GM21423 (cell line): ENCODE measurements at regions not wholly inside any gene's neighbourhood (a gene's known extent, or its start where the extent isn't known, plus 50 kb on each side); places are given as distances from the start of the nearest gene placed in this dataset.
A peak's percentile ranks its signal among the peaks of the same experiment; 100 is the strongest.
"Not testable (repeated sequence)": the region's sequence is repeated elsewhere in the genome, so short reads cannot be mapped to it uniquely, and the experiment has no call there.

ENCODE experiments used
- ATAC-seq: cut with Tn5 transposase; IDR thresholded peaks from one replicate; pipeline ENCODE4 v1.9.1; 2021; ENCODE audit warnings: mild to moderate bottlenecking, moderate library complexity; ENCODE audit not compliant: unreplicated experiment

DNA sequence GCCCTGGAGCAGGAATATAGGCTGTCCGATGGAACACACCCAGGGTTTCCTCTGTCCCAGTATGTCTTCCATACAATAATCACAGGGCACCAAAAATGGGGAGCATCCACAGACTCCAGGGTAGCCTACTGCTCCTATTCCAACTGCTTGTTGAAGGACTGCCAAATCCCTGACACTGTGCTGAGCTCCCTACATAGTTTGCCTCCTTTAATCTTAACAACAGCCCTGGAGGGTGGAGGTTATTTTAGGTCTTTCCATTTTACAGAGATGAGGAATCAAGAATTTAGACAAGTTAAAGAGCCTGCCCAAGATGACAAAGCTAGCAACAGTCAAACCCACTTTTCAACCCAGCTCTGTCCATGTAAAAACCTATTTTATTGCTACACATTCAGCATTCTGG is 790.4 kb downstream of the DIAPH3 start:
- no peak for ATAC-seq

DNA sequence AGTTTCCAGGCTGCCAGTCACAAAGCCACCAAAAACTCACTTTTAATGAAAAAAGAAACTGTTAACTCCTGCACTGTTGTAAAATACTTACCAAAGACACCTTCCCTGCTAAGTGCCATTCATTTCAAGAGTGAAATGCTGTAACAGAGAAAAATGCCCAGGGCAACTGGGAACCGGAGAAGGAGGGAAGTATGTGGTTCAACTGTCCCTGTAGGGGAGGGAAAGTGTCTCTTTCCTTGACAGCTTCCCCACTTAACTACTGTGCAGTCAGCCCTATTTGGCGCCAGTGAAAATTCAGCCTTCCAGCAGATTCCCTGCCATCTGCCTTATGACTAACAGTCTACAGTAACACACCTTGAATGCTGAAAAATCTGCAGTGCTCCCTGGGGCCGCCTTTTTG is 789.0 kb downstream of the DIAPH3 start:
- no peak for ATAC-seq

DNA sequence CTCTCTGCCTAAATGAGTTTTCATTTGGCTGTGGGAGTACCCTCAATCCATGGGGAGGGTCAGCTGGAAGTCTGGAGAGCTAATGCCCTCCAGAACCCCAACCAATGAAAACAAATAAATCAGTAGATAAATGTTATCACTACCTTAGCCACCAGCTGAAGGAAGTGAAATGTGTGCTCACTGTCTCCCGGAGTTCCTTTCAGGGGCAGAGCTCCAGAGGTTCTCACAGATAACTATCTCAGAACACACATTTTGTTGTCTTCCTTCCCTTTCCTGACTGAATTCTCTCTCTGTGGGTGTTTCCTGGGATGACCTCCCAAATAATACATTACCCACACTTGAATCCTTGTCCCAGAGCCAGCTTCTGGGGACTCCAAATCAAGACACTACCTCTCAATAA is 779.6 kb downstream of the DIAPH3 start:
- ATAC-seq, result no peak

DNA sequence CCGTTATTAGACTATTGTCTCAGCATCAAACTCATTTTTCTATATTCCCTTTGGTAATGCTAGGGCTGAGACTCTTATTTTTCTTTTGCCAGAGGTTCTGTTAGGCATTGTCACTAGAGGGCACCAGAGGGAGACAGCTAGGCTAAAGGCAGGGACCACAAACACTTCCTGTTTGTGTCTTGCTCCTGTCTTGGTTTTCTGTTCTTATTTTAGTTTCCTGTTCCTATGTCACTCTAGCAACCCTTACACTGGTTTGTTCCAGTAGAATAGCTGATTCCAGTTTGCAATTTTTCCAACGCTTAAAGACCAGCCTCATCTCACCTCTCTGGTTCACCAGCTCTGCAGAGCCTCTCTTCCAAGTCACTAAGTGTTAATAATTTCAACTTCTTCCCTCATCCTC is 772.0 kb downstream of the DIAPH3 start:
- peak; percentile 99 for ATAC-seq

DNA sequence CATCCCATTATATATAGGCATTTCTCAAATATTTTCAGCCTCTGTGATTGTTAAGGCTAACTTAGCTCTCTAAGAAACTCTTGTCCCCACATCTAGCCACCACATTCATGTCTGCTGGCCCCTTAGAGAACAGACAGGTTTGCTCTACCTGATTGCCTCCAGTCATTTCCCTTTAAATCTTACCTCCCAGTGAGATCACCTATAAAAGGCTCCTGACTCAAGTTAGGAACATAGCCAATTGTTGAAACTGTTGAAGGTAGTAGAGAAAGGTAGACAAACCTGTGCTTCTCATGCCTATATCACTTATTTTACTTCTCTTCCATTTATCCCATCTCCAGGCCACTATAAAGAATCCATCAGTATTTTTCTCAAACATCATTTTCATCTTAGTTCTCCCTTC is 771.4 kb downstream of the DIAPH3 start:
- no peak for ATAC-seq

DNA sequence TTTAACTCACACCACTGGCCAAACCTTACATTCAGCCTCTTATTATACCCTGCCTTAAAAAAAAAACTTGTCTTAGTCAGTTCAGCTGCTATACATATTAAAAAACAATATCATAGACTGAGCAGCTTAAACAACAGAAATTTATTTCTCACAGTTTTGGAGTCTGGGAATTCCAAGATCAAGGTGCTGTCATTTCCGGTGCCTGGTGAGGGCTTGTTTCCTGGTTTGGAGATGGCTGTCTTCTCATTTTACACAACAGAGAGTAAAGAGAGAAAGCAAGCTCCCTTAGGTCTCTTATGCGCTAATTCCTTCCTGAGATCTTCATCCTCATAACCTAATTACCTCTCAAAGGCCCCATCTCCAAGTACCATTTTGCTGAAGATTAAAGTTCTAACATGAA is 769.2 kb downstream of the DIAPH3 start:
- ATAC-seq, result no peak

DNA sequence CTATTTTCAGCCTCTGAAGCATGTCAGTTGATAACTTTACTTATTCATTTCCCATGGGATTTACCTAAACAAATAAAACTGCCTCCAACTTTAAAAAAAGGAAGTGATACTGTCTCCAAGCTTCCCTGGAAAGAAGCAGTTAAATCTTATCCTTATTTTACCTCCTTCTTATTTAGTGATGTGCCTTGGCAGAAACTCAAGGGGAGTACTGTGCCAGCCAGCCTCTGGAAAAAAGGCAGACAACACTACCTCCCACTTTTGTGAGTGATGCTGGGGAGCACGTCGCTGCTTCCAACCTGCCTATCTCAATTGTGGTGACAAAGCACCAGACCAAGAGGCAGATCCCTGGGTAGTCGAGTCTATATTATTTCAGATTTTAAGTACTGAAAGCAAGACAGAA is 765.6 kb downstream of the DIAPH3 start:
- no peak for ATAC-seq

DNA sequence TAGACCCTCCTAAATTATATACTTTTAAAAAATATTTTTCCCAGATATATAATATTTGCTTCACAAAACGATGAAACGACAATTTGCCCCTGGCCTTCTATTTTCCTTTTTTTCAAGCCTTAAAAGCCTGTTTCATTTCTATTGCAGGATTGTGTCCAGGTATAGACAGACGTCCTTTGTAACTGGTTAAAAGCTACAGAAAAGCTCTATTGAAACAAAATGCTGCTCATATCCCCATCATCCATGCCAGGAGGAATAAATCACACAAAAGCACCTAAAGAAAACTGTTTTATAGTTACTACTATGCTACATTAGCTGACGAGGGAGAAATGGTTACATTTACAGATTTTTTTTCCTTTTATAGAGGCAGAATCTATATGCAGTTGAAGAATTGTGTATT is 765.1 kb downstream of the DIAPH3 start:
- ATAC-seq, result no peak

DNA sequence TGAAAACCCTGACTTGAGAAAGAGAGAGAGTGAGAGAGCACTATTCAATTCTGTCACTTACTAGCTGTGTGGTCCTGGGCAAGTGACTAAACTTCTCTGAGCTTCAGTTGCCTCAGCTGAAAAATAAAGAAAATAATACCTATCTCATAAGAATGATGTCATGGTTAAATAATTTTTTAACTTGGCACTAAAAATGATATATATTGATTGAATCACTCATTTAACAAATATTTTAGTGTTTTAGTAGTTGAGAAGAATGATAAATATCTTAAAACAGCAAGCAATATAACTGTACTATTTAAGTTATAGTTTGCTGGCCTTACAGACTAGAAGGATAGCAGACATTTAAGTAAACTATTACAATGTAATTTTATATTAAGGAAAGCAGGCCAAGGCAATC is 764.2 kb downstream of the DIAPH3 start:
- no peak for ATAC-seq

DNA sequence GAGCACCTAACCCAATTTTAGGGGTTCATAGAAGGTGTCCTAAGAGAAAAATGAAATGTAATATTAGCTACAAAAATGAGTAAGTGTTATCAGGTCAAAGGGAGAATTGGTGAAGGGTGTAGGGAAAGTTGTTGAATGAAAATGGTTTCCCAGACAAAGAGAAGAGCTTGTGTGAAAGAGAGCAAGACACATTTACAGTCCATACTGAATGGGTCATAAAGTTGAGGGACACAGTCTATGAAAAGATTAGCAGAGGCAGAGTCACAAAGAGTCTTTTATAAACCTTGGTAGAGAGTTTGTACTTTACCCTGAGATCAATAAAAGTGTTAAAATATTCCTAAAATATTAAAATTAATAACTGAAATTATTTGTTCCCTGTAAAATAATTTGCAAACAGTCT is 759.4 kb downstream of the DIAPH3 start:
- ATAC-seq, result no peak

DNA sequence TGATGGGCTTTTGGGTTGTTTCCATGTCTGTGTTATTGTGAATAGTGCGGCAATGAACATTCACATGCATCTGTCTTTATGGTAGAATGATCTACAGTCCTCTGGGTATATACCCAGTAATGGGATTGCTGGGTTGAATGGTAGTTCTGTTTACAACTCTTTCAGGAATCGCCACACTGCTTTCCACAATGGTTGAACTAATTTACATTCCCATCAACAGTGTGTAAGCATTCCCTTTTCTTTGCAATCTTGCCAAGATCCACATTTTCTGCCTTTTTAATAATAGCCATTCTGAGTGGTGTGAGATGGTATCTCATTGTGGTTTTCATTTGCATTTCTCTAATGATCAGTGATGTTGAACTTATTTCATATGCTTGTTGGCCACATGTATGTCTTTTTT is 756.5 kb downstream of the DIAPH3 start:
- ATAC-seq, result not testable (repeated sequence)

DNA sequence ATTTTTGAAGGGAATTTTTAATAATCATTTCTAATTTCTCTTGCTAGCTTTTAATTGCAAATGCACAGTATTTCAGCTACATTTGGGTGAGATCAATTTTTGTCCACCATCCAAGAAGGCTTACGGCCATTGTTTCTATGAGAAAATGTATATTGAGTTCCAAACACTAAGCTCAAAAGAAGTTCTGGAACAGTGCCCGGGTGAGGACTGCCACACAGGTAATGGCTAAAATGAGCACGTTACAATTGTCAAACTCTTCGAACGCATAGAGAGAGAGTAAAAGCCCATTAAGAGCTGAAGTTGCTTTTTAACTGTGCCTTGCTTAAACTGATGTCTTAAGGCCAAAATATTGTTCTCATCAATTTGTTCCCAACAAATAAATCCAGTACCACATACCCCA is 755.0 kb downstream of the DIAPH3 start:
- no peak for ATAC-seq

DNA sequence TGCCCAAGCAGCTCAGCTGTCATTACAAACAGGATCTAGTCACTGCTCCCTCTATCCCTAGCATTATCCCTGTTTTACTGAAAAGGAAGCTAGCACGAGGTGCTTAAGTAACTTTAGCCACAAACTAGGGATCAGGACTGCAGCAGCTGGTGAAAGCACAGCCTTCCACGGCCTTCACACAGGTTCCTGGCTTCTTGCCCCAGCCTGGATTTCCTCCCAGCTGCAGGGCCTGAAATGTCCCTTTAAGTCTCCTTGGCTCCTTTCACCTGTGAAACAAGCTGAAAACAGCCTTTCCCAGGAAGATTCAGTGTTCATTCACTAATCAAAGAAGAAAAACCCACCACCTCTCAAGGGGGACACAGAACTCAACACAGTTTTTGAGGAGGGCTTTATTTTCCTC is 754.5 kb downstream of the DIAPH3 start:
- no peak for ATAC-seq

DNA sequence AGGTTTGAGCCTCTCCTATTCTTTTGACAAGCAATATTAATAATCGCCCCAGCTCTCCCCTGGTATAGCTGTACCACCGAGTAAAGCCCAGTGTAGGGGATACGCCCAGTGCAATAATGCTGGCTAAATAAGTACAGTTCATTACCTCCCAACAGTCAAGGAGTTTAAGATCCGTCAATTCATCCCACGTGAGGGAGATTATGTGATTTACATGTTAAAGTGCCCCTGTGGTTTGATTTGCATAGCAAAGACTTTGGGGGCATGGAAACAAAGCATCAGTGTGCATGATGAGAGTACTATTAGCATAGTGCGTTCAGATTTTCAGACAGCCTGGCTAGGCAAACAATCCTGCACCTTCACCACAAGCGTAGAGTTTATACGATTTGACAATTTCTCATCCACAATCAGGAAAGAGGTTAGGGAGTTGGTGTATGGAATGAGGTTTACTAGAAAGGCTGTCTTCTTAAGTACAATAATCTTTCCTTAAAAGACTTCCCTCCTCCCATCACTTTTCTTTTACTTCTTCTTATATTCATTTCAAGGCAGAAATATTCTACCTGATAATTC is 754.0 kb downstream of the DIAPH3 start:
- no peak for ATAC-seq

DNA sequence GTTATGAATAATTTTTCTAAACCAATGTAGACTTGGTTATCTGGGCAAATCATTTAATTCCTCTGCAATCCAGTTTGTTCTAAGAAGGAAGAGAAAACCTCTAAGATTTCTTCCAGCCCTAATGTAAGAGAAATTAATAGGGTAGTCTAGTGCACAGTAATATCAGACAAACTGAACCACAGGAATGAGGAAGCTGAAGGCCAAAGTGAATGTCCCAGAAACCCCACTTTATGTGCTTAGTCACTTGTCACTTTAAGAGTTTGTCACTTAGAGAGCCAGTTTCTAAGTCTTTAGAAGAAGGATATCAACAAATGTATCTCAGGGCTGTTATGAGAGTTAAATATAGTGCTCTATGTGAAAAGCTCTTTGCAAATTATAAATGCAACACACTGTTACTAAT is 750.6 kb downstream of the DIAPH3 start:
- no peak for ATAC-seq

DNA sequence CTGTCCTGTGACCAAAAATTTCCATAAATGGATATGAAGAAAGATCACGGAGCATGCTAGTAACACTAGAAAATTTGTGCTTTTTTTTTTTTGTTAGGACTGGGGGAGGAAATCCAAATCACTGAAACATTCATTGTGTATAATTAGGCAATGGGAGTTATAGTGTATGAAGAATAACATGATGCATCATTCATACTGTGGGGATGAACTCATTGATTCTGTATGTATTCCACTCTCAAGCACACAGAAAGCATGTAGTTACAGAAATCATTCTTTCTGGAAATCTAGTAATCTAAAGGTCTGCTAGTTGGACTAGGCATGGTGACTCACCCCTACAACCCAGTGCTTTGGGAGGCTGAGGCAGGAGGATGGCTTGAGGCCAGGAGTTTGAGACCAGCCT is 749.7 kb downstream of the DIAPH3 start:
- ATAC-seq, result no peak

DNA sequence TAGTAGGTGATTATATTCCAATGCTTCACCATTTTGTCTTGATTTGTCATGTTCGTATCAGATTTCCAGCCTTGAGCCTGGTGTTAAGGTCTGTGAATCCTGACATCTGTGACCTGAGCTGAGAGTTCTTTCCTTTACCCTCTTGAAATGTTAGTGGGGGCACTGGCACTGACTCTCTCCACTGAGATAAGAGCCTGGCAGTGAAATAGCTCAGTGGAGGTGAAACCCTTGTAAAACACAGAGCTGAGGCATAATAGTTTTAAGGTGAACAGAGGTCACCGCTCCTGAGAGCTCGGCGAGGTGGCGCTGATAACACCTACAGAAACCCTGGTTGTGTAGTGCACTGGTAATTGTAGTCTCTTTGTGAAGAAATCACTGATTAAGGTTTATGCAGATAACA is 748.2 kb downstream of the DIAPH3 start:
- no peak for ATAC-seq

DNA sequence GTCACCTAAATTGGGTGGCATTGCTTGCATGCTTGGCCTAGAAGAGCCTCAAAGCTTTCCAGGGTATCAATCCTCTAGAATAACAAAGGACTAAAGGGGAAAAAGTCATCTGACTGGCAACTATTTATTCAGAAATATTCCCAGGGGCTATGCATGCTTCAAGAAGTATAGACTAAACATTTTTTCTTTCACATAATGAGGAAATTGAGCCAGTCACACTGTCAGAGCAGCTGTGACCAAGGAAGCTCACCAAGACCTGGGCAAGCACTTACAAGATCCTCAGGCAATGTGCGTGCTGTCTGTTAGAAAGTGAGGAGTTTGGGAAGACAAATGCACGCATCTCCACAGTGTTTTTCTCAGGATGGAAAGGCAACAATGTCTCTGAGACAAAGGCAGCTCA is 747.2 kb downstream of the DIAPH3 start:
- ATAC-seq, result no peak

DNA sequence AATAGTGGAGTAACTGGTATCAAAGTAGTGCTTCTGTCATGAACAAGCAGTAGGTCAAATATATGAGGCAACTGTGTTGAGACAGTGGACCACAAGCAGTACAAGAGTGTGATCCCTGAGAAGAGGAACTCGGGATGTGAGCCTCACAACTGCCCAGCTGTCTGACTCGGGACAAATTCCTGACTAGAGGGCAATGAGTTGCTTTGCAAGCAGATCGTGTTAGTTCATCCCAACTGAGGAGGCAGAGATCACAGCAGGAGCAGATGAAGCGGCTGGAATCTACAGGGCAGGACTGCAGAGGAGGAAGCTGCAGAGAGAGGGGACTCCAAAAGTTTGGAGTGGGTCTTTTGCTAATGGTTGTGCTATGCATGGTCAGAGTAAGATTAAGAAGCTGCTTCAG is 741.1 kb downstream of the DIAPH3 start:
- ATAC-seq, result no peak

DNA sequence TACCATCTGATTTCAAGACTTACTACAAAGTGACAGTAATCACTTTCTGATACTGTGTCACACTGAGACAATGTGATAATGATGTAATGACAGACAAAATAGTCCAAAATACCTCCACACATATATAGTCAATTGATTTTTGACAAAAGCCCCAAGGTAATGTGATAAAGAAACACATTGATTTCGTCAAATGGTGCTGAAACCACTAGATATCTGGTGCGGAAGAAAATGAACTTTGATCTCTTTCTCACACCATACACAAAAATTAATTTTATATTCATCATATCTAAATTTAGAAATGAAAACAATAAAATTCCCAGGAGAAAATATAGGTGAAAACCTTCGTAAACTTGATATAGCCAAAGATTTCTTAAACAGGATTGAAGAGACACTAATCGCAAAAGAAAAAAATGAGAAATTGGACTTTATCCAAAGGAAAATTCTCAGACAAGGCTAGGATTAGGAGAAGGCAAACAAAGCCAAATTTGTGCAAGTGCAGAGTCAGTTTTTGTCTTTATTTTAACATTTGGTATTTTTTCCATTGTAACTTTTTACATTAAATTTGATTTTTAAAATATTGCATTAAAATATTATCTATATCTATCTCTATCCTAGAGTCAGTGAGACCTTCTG is 739.9 kb downstream of the DIAPH3 start:
- no peak for ATAC-seq

DNA sequence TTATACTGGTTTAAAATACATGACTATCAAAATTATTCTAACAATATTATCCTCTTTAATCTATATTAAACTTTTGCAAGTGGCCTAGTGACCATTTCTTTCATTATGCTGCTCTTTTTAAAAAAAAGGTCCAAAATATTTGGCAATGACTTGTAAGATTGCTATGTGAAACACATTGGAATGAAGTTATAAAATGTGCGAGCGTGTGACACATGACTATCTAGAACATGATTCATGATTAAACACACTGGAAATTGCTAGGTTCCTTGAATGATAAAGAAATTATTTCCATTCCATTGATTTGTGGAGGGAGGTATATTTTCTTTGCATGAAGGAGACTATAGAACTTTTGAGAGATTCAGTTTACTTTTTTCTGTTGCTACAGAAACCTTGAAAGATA is 739.1 kb downstream of the DIAPH3 start:
- no peak for ATAC-seq

DNA sequence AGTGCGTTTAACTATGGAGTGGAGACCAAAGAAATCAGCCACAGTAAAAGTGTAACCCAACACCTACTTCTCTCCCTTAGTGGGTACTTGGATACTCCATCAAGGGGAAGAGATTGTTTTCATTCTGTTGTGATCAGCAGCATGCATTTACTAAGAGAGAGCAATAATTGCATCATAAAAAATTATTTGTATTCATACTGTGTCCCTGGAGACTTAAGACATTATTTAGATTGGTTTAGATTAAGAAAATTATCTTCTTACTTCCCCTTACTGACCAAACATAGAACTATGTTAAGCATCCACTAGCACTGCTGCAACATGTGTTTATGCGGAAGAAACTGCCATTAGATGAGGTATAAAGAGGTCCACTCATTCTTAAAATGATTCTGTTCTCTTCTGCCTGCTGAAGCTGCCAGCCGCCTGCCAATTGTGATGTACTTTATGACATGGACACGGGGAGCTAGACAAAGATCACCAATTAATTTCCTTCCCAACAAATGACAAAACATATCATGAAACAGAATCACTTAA is 738.5 kb downstream of the DIAPH3 start:
- no peak for ATAC-seq

DNA sequence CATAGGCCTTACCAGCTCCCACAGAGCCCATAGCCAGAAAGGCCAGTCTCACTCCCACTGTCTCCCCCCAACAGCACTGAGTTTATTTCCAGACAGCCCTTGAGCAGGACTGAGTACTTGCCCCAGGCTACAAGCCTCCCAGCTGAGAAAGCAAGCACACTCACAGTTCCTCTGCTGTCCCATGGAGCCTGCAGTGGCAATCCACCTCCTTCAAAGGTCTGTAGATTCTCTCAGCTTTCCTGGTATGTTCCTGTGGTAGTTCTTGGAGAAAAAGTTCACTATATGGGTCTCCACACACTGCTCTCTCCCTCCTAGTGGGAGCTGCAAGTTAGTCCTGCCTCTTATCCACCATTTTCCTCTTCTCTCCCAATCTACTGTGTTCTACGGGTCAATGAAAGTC is 728.7 kb downstream of the DIAPH3 start:
- ATAC-seq, result no peak
